Germinal center (tissue), 1 donor: ENCODE measurements at regions not wholly inside any gene's neighbourhood (a gene's known extent, or its start where the extent isn't known, plus 50 kb on each side); places are given as distances from the start of the nearest gene placed in this dataset.

Source experiments
- DNase-seq: peaks from one replicate; pipeline ENCODE4 v3.0.0; 2012; ENCODE audit warnings: mixed read lengths, low spot score

GRCh38 chr7:98514211-98515031, 102.7 kb upstream of the NPTX2 start:
- no peak for DNase-seq

GRCh38 chr7:98511175-98511574, 105.9 kb upstream of the NPTX2 start:
- no peak for DNase-seq

GRCh38 chr7:98509836-98510235, 107.2 kb upstream of the NPTX2 start:
- no peak for DNase-seq

GRCh38 chr7:98506471-98506870, 105.6 kb upstream of the BAIAP2L1 start:
- DNase-seq: no peak

- no peak for DNase-seq
Measured at GRCh38 chr7:98500764-98501163, 99.9 kb upstream of the BAIAP2L1 start.

GRCh38 chr7:98496618-98497017, 95.7 kb upstream of the BAIAP2L1 start:
- DNase-seq: no peak

GRCh38 chr7:98495200-98495955, 94.5 kb upstream of the BAIAP2L1 start:
- DNase-seq: no peak

GRCh38 chr7:98493030-98493778, 92.3 kb upstream of the BAIAP2L1 start:
- DNase-seq: no peak

GRCh38 chr7:98488167-98488566, 87.3 kb upstream of the BAIAP2L1 start:
- no peak for DNase-seq

- no peak for DNase-seq
Measured at GRCh38 chr7:98483964-98484545, 83.2 kb upstream of the BAIAP2L1 start.

GRCh38 chr7:98483276-98483963, 82.5 kb upstream of the BAIAP2L1 start:
- DNase-seq: no peak

GRCh38 chr7:98479318-98479717, 78.4 kb upstream of the BAIAP2L1 start:
- no peak for DNase-seq

GRCh38 chr7:98475352-98475751, 74.5 kb upstream of the BAIAP2L1 start:
- DNase-seq: no peak

GRCh38 chr7:98474558-98474957, 73.7 kb upstream of the BAIAP2L1 start:
- no peak for DNase-seq

- no peak for DNase-seq
Measured at GRCh38 chr7:98472521-98472954, 71.6 kb upstream of the BAIAP2L1 start.

- peak; percentile 70 for DNase-seq
Measured at GRCh38 chr7:98470485-98471240, 69.8 kb upstream of the BAIAP2L1 start.

- no peak for DNase-seq
Measured at GRCh38 chr7:98469088-98469487, 68.2 kb upstream of the BAIAP2L1 start.

- DNase-seq: no peak
Measured at GRCh38 chr7:98467570-98468312, 66.9 kb upstream of the BAIAP2L1 start.

- no peak for DNase-seq
Measured at GRCh38 chr7:98465022-98465421, 64.1 kb upstream of the BAIAP2L1 start.

GRCh38 chr7:98464558-98464940, 63.7 kb upstream of the BAIAP2L1 start:
- no peak for DNase-seq
